Glutamatergic neuron (in vitro differentiated cells): ENCODE measurements at regions not wholly inside any gene's neighbourhood (a gene's known extent, or its start where the extent isn't known, plus 50 kb on each side); places are given as distances from the start of the nearest gene placed in this dataset.
A peak's percentile ranks its signal among the peaks of the same experiment; 100 is the strongest.

Experiments used
- DNase-seq: peaks from one replicate; pipeline ENCODE4 v3.0.0; 2022
- H3K27ac Mint-ChIP-seq: one replicate; pipeline ENCODE4 v1.8.0; 2020; ENCODE audit warnings: mild to moderate bottlenecking, mixed read lengths, inconsistent platforms; ENCODE audit not compliant: unreplicated experiment
- H3K27me3 Mint-ChIP-seq: one replicate; pipeline ENCODE4 v1.8.0; 2020; ENCODE audit warnings: mild to moderate bottlenecking, moderate library complexity, mixed read lengths, inconsistent platforms; ENCODE audit not compliant: unreplicated experiment
- H3K36me3 Mint-ChIP-seq: one replicate; pipeline ENCODE4 v1.8.0; 2020; ENCODE audit warnings: mild to moderate bottlenecking, mixed read lengths, inconsistent platforms; ENCODE audit not compliant: unreplicated experiment
- H3K4me1 Mint-ChIP-seq: one replicate; pipeline ENCODE4 v1.8.0; 2020; ENCODE audit warnings: mild to moderate bottlenecking, low read depth, mixed read lengths, inconsistent platforms; ENCODE audit not compliant: unreplicated experiment
- H3K4me3 Mint-ChIP-seq: one replicate; pipeline ENCODE4 v1.8.0; 2020; ENCODE audit warnings: mild to moderate bottlenecking, mixed read lengths, inconsistent platforms; ENCODE audit not compliant: unreplicated experiment
- H3K9me3 Mint-ChIP-seq: one replicate; pipeline ENCODE4 v1.8.0; 2020; ENCODE audit warnings: mild to moderate bottlenecking, moderate library complexity, mixed read lengths, inconsistent platforms; ENCODE audit not compliant: unreplicated experiment
- TF ChIP-seq, protein P1 (sequence below): fragments of 200-600 bp; sonication (generic); IDR thresholded peaks from one replicate; pipeline ENCODE4 v1.5.0; 2021; ENCODE audit not compliant: partially characterized antibody, unreplicated experiment

DNA sequence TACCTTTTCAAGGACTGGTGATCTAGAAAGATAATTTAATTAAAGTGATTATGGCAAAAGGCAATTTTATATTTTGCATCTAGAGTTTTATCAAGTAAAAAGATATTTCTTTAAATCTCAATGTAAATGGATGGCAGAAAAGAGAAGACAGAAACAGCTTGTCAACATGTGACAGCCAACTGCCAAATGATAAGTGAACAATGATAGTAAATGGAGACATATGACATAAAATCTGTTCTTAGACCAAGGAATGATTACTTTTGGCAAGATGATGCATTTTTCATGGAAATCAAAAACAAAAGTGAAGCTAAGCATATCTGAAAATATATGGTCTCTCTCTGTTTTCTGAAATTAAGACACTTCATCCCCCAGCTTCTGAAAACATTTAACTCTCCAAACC is 1730.7 kb upstream of the FLRT2 start:
- no peak for DNase-seq
- Mint-ChIP-seq H3K4me1 (peaks cover 11% of the 10 kb centered on the region), H3K4me3 (no peak overlapping the region), H3K27me3 (no peaks in the 10 kb centered on the region), H3K9me3 (peaks cover 2% of the 10 kb centered on the region), H3K36me3 (no peaks in the 10 kb centered on the region), H3K27ac (peak overlapping the region; percentile 44)
- TF ChIP-seq, protein P1, sequence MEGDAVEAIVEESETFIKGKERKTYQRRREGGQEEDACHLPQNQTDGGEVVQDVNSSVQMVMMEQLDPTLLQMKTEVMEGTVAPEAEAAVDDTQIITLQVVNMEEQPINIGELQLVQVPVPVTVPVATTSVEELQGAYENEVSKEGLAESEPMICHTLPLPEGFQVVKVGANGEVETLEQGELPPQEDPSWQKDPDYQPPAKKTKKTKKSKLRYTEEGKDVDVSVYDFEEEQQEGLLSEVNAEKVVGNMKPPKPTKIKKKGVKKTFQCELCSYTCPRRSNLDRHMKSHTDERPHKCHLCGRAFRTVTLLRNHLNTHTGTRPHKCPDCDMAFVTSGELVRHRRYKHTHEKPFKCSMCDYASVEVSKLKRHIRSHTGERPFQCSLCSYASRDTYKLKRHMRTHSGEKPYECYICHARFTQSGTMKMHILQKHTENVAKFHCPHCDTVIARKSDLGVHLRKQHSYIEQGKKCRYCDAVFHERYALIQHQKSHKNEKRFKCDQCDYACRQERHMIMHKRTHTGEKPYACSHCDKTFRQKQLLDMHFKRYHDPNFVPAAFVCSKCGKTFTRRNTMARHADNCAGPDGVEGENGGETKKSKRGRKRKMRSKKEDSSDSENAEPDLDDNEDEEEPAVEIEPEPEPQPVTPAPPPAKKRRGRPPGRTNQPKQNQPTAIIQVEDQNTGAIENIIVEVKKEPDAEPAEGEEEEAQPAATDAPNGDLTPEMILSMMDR, result no peak

DNA sequence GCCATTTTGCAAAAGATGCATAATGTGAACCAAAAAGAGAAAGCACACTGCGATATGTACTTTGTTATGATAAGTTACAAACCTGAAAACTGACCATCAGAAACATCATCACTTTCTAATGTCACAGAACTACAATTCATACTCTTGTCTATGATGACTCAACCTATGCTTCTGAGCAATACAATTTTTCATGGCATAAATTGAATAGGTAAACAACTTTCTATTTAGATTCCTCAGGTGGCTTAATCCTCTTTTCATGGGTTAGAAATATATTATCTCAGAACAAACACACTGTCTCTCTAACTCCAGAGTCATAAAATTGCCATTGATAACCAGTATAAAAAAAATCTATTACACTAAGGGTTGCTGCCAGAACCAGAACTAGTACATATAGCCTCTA is 1715.0 kb upstream of the FLRT2 start:
- no peaks in the 10 kb centered on the region for H3K27me3 Mint-ChIP-seq
- TF ChIP-seq, protein P1, result no peak
- DNase-seq, result no peak
- H3K4me3 Mint-ChIP-seq, result no peak overlapping the region
- H3K36me3 Mint-ChIP-seq, result no peaks in the 10 kb centered on the region
- H3K27ac Mint-ChIP-seq, result no peak overlapping the region
- no peaks in the 10 kb centered on the region for H3K9me3 Mint-ChIP-seq
- H3K4me1 Mint-ChIP-seq, result peaks cover 2% of the 10 kb centered on the region

DNA sequence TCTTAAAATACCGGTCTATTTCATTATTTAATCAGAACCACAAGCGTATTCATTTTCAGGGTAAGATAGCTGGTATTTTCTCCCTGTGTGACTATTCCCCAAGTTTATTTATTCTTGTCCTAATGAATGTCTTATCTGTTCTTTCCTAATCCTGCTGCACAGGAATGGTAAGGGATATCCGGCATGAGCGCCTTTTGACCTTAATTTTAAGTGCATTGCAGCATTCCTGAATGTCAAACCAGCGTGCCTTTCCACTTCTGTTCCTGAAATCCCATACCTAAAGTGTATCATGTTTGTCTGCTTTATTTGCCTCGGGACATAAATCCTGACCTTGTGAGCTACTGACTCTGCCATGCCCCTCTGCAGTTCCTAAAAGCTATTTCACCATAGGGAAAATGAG is 1713.2 kb upstream of the FLRT2 start:
- H3K27me3 Mint-ChIP-seq, result no peaks in the 10 kb centered on the region
- H3K36me3 Mint-ChIP-seq, result no peaks in the 10 kb centered on the region
- H3K27ac Mint-ChIP-seq, result no peak overlapping the region
- H3K4me3 Mint-ChIP-seq, result no peak overlapping the region
- no peak for DNase-seq
- TF ChIP-seq, protein P1, result no peak
- H3K9me3 Mint-ChIP-seq, result no peaks in the 10 kb centered on the region
- H3K4me1 Mint-ChIP-seq, result peaks cover 2% of the 10 kb centered on the region

DNA sequence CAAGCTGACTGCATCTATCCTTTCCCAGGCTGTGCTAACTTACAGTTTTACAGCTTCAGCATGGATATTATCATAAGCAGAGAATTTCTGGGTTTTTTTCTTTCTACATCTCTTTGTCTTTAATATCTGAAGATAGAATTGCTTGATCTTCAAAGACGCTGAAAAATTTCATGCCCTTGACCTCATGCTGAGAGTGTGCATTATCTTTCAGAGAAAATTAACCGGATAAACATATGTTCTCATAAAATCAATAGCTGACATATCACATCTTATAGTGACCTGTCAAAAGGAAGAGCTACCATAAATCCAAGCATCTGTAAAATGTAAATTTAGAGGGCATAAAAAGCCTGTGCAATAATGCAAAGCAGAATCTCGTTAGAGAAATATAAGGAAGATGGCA is 1704.1 kb upstream of the FLRT2 start:
- Mint-ChIP-seq H3K27me3 (no peaks in the 10 kb centered on the region), H3K36me3 (no peaks in the 10 kb centered on the region), H3K27ac (no peak overlapping the region), H3K4me1 (peaks cover 9% of the 10 kb centered on the region), H3K4me3 (no peak overlapping the region), H3K9me3 (peaks cover 2% of the 10 kb centered on the region)
- TF ChIP-seq, protein P1, result no peak
- DNase-seq, result no peak

DNA sequence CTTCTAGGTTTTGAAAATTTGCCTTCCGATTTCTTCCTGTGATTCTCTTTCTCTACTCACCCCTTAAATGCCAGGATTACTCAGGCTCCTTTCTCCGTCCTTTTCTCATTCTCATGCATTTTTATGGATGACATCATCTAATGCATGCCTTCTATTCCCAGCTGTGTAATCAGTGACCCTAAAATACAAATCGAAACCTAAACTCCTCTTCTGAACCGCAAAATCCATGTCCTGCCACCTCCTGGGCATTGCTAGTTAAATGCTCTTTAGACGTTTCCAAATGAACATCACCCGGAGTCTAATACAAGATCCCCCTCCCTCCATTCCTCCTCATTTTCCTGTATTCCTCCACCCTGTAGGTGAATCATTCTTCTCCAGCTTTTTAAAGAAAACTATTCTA is 1703.1 kb upstream of the FLRT2 start:
- no peaks in the 10 kb centered on the region for H3K27me3 Mint-ChIP-seq
- peaks cover 2% of the 10 kb centered on the region for H3K9me3 Mint-ChIP-seq
- no peak for DNase-seq
- no peak overlapping the region for H3K4me3 Mint-ChIP-seq
- peaks cover 9% of the 10 kb centered on the region for H3K4me1 Mint-ChIP-seq
- H3K27ac Mint-ChIP-seq, result no peak overlapping the region
- no peaks in the 10 kb centered on the region for H3K36me3 Mint-ChIP-seq
- TF ChIP-seq, protein P1, result no peak
